ENCODE measurements at regions not wholly inside any gene's neighbourhood (a gene's known extent, or its start where the extent isn't known, plus 50 kb on each side); places are given as distances from the start of the nearest gene placed in this dataset.

DNA sequence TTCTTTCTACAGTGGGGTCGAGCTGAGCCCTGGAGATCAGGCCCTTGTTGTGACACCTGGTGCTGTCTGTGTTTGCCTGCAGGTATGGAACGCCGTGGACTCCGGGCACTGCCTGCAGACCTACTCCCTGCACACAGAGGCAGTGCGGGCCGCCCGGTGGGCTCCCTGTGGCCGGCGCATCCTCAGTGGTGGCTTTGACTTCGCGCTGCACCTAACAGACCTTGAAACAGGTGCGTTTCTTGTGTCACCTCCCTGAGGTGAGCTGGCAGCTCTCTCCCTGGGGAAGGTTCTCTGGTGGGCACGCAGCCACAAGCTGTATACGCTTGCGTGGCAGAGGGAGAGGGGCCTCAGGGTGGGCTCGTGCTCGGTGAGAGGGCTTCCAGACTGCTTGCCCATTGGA lies 119.3 kb downstream of the BEGAIN start:
- TF ChIP-seq, protein P1, sequence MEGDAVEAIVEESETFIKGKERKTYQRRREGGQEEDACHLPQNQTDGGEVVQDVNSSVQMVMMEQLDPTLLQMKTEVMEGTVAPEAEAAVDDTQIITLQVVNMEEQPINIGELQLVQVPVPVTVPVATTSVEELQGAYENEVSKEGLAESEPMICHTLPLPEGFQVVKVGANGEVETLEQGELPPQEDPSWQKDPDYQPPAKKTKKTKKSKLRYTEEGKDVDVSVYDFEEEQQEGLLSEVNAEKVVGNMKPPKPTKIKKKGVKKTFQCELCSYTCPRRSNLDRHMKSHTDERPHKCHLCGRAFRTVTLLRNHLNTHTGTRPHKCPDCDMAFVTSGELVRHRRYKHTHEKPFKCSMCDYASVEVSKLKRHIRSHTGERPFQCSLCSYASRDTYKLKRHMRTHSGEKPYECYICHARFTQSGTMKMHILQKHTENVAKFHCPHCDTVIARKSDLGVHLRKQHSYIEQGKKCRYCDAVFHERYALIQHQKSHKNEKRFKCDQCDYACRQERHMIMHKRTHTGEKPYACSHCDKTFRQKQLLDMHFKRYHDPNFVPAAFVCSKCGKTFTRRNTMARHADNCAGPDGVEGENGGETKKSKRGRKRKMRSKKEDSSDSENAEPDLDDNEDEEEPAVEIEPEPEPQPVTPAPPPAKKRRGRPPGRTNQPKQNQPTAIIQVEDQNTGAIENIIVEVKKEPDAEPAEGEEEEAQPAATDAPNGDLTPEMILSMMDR (IDR thresholded peaks at IDR 0.05), result no peak
- no peak for TF ChIP-seq POLR2A (IDR thresholded peaks at IDR 0.05)
